HEK293T (cell line): ENCODE measurements at regions not wholly inside any gene's neighbourhood (a gene's known extent, or its start where the extent isn't known, plus 50 kb on each side); places are given as distances from the start of the nearest gene placed in this dataset.

Experiments used
- ARNT ChIP-seq: fragments of 450-650 bp; IDR thresholded peaks from 2 replicates; pipeline ENCODE4 v1.6.1; 2017; ENCODE audit warnings: mild to moderate bottlenecking
- BHLHE40 ChIP-seq: fragments of 450-650 bp; IDR thresholded peaks from 2 replicates; pipeline ENCODE4 v1.6.1; 2016; ENCODE audit warnings: mild to moderate bottlenecking, moderate library complexity, borderline replicate concordance
- ELF4 ChIP-seq: fragments of 450-650 bp; IDR thresholded peaks from 2 replicates; pipeline ENCODE4 v1.6.1; 2017; ENCODE audit warnings: antibody characterized with exemption
- FOXM1 ChIP-seq: fragments of 450-650 bp; IDR thresholded peaks from 2 replicates; pipeline ENCODE4 v1.6.1; 2017; ENCODE audit warnings: mild to moderate bottlenecking, borderline replicate concordance
- HDGF ChIP-seq: fragments of 450-650 bp; IDR thresholded peaks from 2 replicates; pipeline ENCODE4 v1.6.1; 2017; ENCODE audit warnings: antibody characterized with exemption, borderline replicate concordance
- SP1 ChIP-seq: fragments of 450-650 bp; IDR thresholded peaks from 2 replicates; pipeline ENCODE4 v1.6.1; 2017
- TF ChIP-seq, protein P1 (sequence below): fragments of 450-650 bp; IDR thresholded peaks from 2 replicates; pipeline ENCODE4 v1.6.1; 2016

DNA sequence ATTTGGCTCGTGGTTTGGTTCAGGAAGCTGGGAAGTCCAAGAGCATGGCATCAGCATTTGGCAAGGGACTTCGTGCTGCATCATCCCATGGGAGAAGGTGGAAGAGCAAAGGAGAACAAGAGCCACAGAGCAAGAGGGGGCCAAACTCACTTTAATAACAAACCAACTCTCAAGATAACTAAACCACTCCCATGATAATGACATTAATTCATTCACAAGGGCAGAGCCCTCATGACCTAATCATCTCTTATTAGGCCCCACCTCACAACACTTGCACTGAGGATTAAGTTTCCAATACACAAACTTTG is 113.4 kb upstream of the ATXN3L start:
- TF ChIP-seq BHLHE40 (no peak), SP1 (no peak), ARNT (no peak), ELF4 (no peak), FOXM1 (no peak), HDGF (no peak)
- TF ChIP-seq, protein P1, sequence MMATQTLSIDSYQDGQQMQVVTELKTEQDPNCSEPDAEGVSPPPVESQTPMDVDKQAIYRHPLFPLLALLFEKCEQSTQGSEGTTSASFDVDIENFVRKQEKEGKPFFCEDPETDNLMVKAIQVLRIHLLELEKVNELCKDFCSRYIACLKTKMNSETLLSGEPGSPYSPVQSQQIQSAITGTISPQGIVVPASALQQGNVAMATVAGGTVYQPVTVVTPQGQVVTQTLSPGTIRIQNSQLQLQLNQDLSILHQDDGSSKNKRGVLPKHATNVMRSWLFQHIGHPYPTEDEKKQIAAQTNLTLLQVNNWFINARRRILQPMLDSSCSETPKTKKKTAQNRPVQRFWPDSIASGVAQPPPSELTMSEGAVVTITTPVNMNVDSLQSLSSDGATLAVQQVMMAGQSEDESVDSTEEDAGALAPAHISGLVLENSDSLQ = no peak
